IPS DF 6.9 (cell line): ENCODE measurements at regions not wholly inside any gene's neighbourhood (a gene's known extent, or its start where the extent isn't known, plus 50 kb on each side); places are given as distances from the start of the nearest gene placed in this dataset.

Experiments used
- DNase-seq: peaks from one replicate; pipeline ENCODE4 v3.0.0-alpha.2; 2013; ENCODE audit warnings: low read depth, low spot score
- H3K27ac ChIP-seq: one replicate; pipeline ENCODE4 v1.5.1; 2013; ENCODE audit warnings: low read length, control low read depth
- H3K27me3 ChIP-seq: 2 replicates; pipeline ENCODE4 v1.6.1; 2013; ENCODE audit warnings: mild to moderate bottlenecking, low read length; ENCODE audit not compliant: control insufficient read depth, insufficient read depth
- H3K36me3 ChIP-seq: 2 replicates; pipeline ENCODE4 v1.6.1; 2013; ENCODE audit warnings: low read length; ENCODE audit not compliant: control insufficient read depth, insufficient read depth
- H3K4me1 ChIP-seq: 2 replicates; pipeline ENCODE4 v1.6.1; 2013; ENCODE audit warnings: low read length; ENCODE audit not compliant: control insufficient read depth, insufficient read depth
- H3K4me3 ChIP-seq: 2 replicates; pipeline ENCODE4 v1.5.1; 2013; ENCODE audit warnings: mild to moderate bottlenecking, low read length
- H3K9me3 ChIP-seq: 2 replicates; pipeline ENCODE4 v1.6.1; 2013; ENCODE audit warnings: low read length, inconsistent platforms; ENCODE audit not compliant: control insufficient read depth, insufficient read depth
- WGBS: extraction: QIAGEN DNeasy Blood & Tissue Kit; methylation state at CpG from one replicate; pipeline ENCODE4 v1.1.7; 2013; ENCODE audit warnings: mixed read lengths, missing lambda C conversion rate; ENCODE audit not compliant: insufficient read length, insufficient coverage; 5-methylcytosine and 5-hydroxymethylcytosine counted together

GRCh38 chr14:95415993-95416392 is 96.3 kb upstream of the CLMN start:
- no peak for DNase-seq
- no peaks in the 10 kb centered on the region for H3K36me3 ChIP-seq
- no CpG with 5 or more reads among the region's 8 CpGs for WGBS
- H3K4me1 ChIP-seq, result no peaks in the 10 kb centered on the region
- no peak overlapping the region for H3K27ac ChIP-seq
- no peak overlapping the region for H3K4me3 ChIP-seq
- no peaks in the 10 kb centered on the region for H3K27me3 ChIP-seq
- H3K9me3 ChIP-seq, result no peaks in the 10 kb centered on the region

- Histone ChIP-seq H3K36me3 (no peaks in the 10 kb centered on the region), H3K27ac (no peak overlapping the region), H3K9me3 (no peaks in the 10 kb centered on the region), H3K4me3 (no peak overlapping the region; the same call in 1 of the 2 replicates), H3K27me3 (no peaks in the 10 kb centered on the region), H3K4me1 (no peaks in the 10 kb centered on the region)
- WGBS, result no CpG with 5 or more reads among the region's 11 CpGs
- DNase-seq, result no peak
Observed at GRCh38 chr14:95413289-95414215, 93.8 kb upstream of the CLMN start.

GRCh38 chr14:95410838-95411237 is 91.1 kb upstream of the CLMN start:
- WGBS, result no CpG with 5 or more reads among the region's 2 CpGs
- Histone ChIP-seq H3K27me3 (no peaks in the 10 kb centered on the region), H3K9me3 (no peaks in the 10 kb centered on the region), H3K27ac (no peak overlapping the region), H3K4me1 (no peaks in the 10 kb centered on the region; the same call in 1 of the 2 replicates), H3K36me3 (no peaks in the 10 kb centered on the region), H3K4me3 (no peak overlapping the region)
- DNase-seq, result no peak

DNA sequence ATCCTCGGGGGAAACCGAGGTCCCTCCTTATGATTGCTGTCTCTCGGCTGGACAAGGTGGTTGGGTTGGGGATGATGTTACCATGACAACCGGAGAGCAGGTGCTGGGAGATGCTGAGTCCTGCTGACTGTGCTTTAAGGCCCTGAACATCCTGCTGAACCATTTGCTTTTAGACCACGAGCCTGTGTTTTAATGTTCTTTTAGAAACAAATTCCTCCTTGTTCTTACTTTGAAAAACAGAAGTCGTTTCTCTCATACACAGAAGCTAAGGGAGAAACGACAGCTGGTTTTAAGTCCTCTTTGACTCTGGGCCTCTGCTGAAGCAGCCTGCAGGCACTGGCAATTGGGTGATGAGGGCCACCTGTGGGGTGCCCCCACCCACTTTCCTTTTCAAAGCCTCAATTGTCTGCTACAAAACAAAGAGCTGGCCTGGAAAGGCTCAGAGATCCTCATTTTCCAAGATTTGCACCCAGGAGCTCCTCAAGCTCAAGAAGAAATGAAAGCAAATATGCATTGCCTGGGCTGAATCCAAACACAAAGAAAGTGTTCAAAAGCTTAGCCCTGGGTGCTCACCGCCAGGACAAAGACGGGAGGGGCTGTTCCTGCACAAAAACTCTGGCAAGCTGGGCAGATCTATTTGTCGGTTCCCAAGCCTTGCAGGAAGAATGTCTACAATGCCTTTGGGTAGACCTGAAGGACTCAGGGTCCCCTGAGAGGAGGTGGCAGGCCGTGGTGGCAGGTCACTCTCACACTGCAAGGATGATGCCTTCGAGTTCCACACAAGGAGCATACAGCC is 90.0 kb upstream of the CLMN start:
- no peaks in the 10 kb centered on the region for H3K9me3 ChIP-seq
- H3K4me3 ChIP-seq, result no peak overlapping the region
- no peak overlapping the region for H3K27ac ChIP-seq
- H3K36me3 ChIP-seq, result no peaks in the 10 kb centered on the region
- H3K4me1 ChIP-seq, result no peaks in the 10 kb centered on the region; the same call in 1 of the 2 replicates
- no peak for DNase-seq
- H3K27me3 ChIP-seq, result no peaks in the 10 kb centered on the region
- WGBS, result no CpG with 5 or more reads among the region's 12 CpGs

- no peaks in the 10 kb centered on the region for H3K36me3 ChIP-seq
- no peak overlapping the region for H3K4me3 ChIP-seq
- H3K4me1 ChIP-seq, result no peaks in the 10 kb centered on the region; the same call in 1 of the 2 replicates
- H3K27me3 ChIP-seq, result no peaks in the 10 kb centered on the region
- no peak for DNase-seq
- no CpG with 5 or more reads among the region's 17 CpGs for WGBS
- H3K27ac ChIP-seq, result no peak overlapping the region
- no peaks in the 10 kb centered on the region for H3K9me3 ChIP-seq
Observed at GRCh38 chr14:95408731-95409476, 89.2 kb upstream of the CLMN start.

GRCh38 chr14:95407354-95407753 is 87.6 kb upstream of the CLMN start:
- no peaks in the 10 kb centered on the region for H3K36me3 ChIP-seq
- DNase-seq, result no peak
- no peak overlapping the region for H3K27ac ChIP-seq
- no peaks in the 10 kb centered on the region for H3K9me3 ChIP-seq
- H3K4me1 ChIP-seq, result no peaks in the 10 kb centered on the region; the same call in 1 of the 2 replicates
- no peaks in the 10 kb centered on the region for H3K27me3 ChIP-seq
- no CpG with 5 or more reads among the region's 8 CpGs for WGBS
- no peak overlapping the region for H3K4me3 ChIP-seq

DNA sequence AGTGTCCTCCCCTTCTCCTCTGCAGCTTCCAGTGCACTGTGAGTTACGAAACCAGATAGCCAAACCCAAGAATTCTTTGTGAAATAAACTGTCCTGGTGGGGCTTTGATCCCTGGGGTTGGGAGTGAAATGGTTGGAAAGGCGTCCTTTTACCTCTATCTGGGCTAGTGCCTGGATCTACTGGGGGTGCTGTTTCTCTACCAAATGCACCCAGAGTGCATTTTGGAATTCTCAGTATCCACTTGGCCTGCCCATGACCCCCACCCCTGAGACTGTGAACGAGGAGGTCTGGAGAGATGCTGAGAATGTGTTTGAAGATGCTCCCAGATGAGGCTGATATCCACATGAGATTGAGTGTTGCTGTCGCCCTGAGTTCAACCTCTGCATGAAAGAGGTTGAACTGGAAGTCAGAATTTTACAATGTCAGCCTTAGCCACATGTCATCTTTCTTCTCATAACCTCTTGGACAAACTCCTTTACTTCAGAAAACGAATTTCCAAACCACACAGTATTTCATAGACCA is 87.1 kb upstream of the CLMN start:
- no peak for DNase-seq
- no peak overlapping the region for H3K27ac ChIP-seq
- H3K4me3 ChIP-seq, result no peak overlapping the region
- WGBS, result no CpG with 5 or more reads among the region's 5 CpGs
- no peaks in the 10 kb centered on the region for H3K27me3 ChIP-seq
- H3K36me3 ChIP-seq, result no peaks in the 10 kb centered on the region
- no peaks in the 10 kb centered on the region for H3K9me3 ChIP-seq
- no peaks in the 10 kb centered on the region; the same call in 1 of the 2 replicates for H3K4me1 ChIP-seq

- no peak for DNase-seq
- WGBS, result no CpG with 5 or more reads among the region's 7 CpGs
- Histone ChIP-seq H3K9me3 (no peaks in the 10 kb centered on the region), H3K27ac (no peak overlapping the region), H3K27me3 (no peaks in the 10 kb centered on the region), H3K4me3 (no peak overlapping the region), H3K36me3 (no peaks in the 10 kb centered on the region), H3K4me1 (no peaks in the 10 kb centered on the region; the same call in 1 of the 2 replicates)
Observed at GRCh38 chr14:95404583-95404982, 84.9 kb upstream of the CLMN start.

DNA sequence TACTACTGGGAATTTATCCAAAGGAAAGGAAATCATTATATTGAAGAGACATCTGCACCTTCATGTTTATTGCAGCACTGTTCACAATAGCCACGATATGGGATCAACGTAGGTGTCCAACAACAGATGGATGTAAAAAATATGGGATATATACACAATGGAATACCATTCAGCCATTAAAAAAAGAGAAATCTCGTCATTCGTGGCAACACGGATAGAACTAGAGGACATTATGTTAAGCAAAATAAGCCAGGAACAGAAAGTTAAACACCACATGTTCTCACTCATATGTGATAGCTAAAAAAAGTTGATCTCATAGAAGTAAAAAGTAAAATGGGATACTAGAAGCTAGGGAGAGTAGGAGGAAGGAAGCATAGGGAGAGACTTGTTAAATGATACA is 82.9 kb upstream of the CLMN start:
- Histone ChIP-seq H3K9me3 (no peaks in the 10 kb centered on the region), H3K4me1 (no peaks in the 10 kb centered on the region; the same call in 1 of the 2 replicates), H3K27me3 (no peaks in the 10 kb centered on the region), H3K27ac (no peak overlapping the region), H3K36me3 (no peaks in the 10 kb centered on the region), H3K4me3 (no peak overlapping the region)
- no peak for DNase-seq
- no CpG with 5 or more reads among the region's 5 CpGs for WGBS

DNA sequence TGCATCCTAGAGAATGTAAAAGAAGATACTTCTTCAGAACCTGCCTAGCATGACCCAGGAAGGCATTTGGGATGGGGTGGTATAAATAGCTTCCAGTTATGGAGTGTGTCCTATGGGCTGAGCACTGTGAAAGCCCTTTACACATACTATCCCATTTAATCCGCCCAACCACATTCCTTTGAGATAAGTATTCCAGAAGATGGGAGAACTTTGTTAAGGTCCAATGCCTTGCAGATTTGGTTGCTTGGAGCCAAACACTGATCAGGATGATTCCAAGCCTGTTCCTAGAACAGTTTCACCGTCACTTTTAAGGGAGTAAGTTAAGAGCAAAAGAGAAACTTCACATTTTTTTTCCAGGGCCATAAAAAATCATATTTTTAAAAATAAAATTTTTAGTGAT is 82.5 kb upstream of the CLMN start:
- no peak overlapping the region for H3K4me3 ChIP-seq
- no peaks in the 10 kb centered on the region for H3K36me3 ChIP-seq
- no peak overlapping the region for H3K27ac ChIP-seq
- WGBS, result no CpG with 5 or more reads among the region's 2 CpGs
- no peaks in the 10 kb centered on the region for H3K9me3 ChIP-seq
- H3K27me3 ChIP-seq, result no peaks in the 10 kb centered on the region
- DNase-seq, result no peak
- H3K4me1 ChIP-seq, result no peaks in the 10 kb centered on the region; the same call in 1 of the 2 replicates
